ENCODE measurements at regions not wholly inside any gene's neighbourhood (a gene's known extent, or its start where the extent isn't known, plus 50 kb on each side); places are given as distances from the start of the nearest gene placed in this dataset.

DNA sequence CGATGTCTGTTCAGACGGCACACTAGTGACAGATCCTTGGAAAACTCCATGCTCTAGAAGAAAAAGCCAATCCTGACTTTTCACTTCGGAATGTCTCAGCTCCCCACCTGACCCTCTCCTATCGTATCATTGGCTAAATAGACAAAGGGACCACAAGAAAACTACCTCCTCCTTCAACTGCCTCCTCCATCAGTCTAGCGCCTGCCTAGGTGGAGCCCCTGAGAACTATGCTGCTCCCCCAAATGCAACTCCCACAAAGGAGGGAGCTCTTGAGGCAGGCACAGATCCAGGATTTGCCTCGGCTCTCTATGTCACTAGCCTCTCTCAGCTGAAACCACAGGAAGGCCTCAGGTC, 148.4 kb downstream of the TOMM20 start (continued):
- TF ChIP-seq, protein P1, sequence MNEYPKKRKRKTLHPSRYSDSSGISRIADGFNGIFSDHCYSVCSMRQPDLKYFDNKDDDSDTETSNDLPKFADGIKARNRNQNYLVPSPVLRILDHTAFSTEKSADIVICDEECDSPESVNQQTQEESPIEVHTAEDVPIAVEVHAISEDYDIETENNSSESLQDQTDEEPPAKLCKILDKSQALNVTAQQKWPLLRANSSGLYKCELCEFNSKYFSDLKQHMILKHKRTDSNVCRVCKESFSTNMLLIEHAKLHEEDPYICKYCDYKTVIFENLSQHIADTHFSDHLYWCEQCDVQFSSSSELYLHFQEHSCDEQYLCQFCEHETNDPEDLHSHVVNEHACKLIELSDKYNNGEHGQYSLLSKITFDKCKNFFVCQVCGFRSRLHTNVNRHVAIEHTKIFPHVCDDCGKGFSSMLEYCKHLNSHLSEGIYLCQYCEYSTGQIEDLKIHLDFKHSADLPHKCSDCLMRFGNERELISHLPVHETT (CRISPR knock-in tag; conservative IDR thresholded peaks at IDR 0.05): 0 out of 2 replicates have a peak, but pooled peaks have one; percentile 5

GRCh38 chr1:234979296-234980279, 149.0 kb downstream of the TOMM20 start:
- H3K9me3 ChIP-seq (ENCODE audit: low read length): no peaks in the 10 kb centered on the region
- H2AFZ ChIP-seq (ENCODE audit: low read length): no peak overlapping the region
- ATAC-seq (no peak), DNase-seq (ENCODE audit: low spot score) (no peak), FAIRE-seq (no peak)
- POLR2A ChIA-PET: interaction anchor here (0.7 to 12.9 kb wide), 28 partner anchors 7 to 379 kb away, joined by 3 to 657 read pairs (median 10); partner anchors contain the start of gene IRF2BP2
- CTCF ChIA-PET (ENCODE audit: low intra/inter-chr PET ratio, low total read pairs): interaction anchor here (1.5 kb wide), 1 partner anchor 104 kb away, joined by 3 read pairs; no protein-coding TSS in a partner anchor
- in situ Hi-C loops (cut with HindIII; ENCODE audit: extremely low pct_ligation_motif_present, low pct_unique_long_range_greater_than_20kb): loop anchor here (5.0 to 10.0 kb wide), 3 partner anchors 103 to 485 kb away; no protein-coding TSS in a partner anchor
- no TSS peak for BruUV-seq (replicated peaks)
- no peak overlapping the region for H3K4me3 ChIP-seq (replicated peaks in 1 of 3; ENCODE audit: insufficient read depth in 1 of 3, low read depth in 2 of 3, low read length in 3 of 3)
- H3K4me1 ChIP-seq (ENCODE audit: insufficient read depth, low read length): peaks cover 99% of the 10 kb centered on the region
- peak overlapping the region; percentile 100 for H3K27ac ChIP-seq (ENCODE audit: extremely low read length, insufficient read depth, low read length)
- H3K36me3 ChIP-seq (replicated peaks in 1 of 2; ENCODE audit: control insufficient read depth in 1 of 2, insufficient read depth in 2 of 2, low read length in 2 of 2): no peaks in the 10 kb centered on the region
- WGBS (ENCODE audit: low lambda C conversion rate): 89% methylated on average over 13 of the region's 15 CpGs
- H3K4me2 ChIP-seq (ENCODE audit: low read depth, low read length): peak overlapping the region; percentile 49
- no peaks in the 10 kb centered on the region; a peak in 1 of 5 replicates for H3K27me3 ChIP-seq (ENCODE audit: control insufficient read depth in 1 of 2, insufficient read depth in 2 of 2, low read length in 2 of 2)
- intact Hi-C loops (cut with micrococcal nuclease; ENCODE audit: unreplicated experiment): loop anchor here (1.0 to 5.0 kb wide), 3 partner anchors 105 to 482 kb away; no protein-coding TSS in a partner anchor
- peak overlapping the region; percentile 65 for H3K9ac ChIP-seq (ENCODE audit: insufficient read depth, low read depth, low read length)
- H4K20me1 ChIP-seq (ENCODE audit: insufficient read depth, low read length): no peaks in the 10 kb centered on the region
- peaks cover 10% of the 10 kb centered on the region for H3K79me2 ChIP-seq (ENCODE audit: insufficient read depth, low read length)
- TF ChIP-seq LCORL (IDR thresholded peaks at IDR 0.05) (no peak), LCORL (CRISPR knock-in tag; IDR thresholded peaks at IDR 0.05) (no peak), GPN1 (CRISPR knock-in tag; IDR thresholded peaks at IDR 0.05; ENCODE audit: borderline replicate concordance) (no peak), THAP7 (CRISPR knock-in tag; IDR thresholded peaks at IDR 0.05) (no peak), ZNF235 (CRISPR knock-in tag; IDR thresholded peaks at IDR 0.05; ENCODE audit: borderline replicate concordance) (0 out of 2 replicates have a peak, but pooled peaks have one; percentile 10), ZNF687 (CRISPR knock-in tag; IDR thresholded peaks at IDR 0.05) (peak; percentile 9; the same call in 1 of the 2 replicates), ZNF24 (IDR thresholded peaks at IDR 0.05) (no peak), MAFG (CRISPR knock-in tag; IDR thresholded peaks at IDR 0.05) (no peak), EZH2 (conservative IDR thresholded peaks at IDR 0.05; ENCODE audit: low read depth, low read length) (no peak)
- TF ChIP-seq, protein P2, sequence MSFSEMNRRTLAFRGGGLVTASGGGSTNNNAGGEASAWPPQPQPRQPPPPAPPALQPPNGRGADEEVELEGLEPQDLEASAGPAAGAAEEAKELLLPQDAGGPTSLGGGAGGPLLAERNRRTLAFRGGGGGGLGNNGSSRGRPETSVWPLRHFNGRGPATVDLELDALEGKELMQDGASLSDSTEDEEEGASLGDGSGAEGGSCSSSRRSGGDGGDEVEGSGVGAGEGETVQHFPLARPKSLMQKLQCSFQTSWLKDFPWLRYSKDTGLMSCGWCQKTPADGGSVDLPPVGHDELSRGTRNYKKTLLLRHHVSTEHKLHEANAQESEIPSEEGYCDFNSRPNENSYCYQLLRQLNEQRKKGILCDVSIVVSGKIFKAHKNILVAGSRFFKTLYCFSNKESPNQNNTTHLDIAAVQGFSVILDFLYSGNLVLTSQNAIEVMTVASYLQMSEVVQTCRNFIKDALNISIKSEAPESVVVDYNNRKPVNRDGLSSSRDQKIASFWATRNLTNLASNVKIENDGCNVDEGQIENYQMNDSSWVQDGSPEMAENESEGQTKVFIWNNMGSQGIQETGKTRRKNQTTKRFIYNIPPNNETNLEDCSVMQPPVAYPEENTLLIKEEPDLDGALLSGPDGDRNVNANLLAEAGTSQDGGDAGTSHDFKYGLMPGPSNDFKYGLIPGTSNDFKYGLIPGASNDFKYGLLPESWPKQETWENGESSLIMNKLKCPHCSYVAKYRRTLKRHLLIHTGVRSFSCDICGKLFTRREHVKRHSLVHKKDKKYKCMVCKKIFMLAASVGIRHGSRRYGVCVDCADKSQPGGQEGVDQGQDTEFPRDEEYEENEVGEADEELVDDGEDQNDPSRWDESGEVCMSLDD (CRISPR knock-in tag; IDR thresholded peaks at IDR 0.05; ENCODE audit: borderline replicate concordance): no peak
